Type B pancreatic cell (in vitro differentiated cells): ENCODE measurements at regions not wholly inside any gene's neighbourhood (a gene's known extent, or its start where the extent isn't known, plus 50 kb on each side); places are given as distances from the start of the nearest gene placed in this dataset.

Experiments used
- DNase-seq: peaks from one replicate; pipeline ENCODE4 v3.0.0; 2021; ENCODE audit warnings: mixed read lengths; ENCODE audit not compliant: unreplicated experiment; ENCODE audit errors: extremely low spot score
- H3K27ac Mint-ChIP-seq: 2 replicates; pipeline ENCODE4 v1.8.0; 2021; ENCODE audit warnings: mild to moderate bottlenecking, mixed read lengths
- H3K27me3 Mint-ChIP-seq: 2 replicates; pipeline ENCODE4 v1.8.0; 2021; ENCODE audit warnings: mixed read lengths
- H3K36me3 Mint-ChIP-seq: 2 replicates; pipeline ENCODE4 v1.8.0; 2021; ENCODE audit warnings: mixed read lengths
- H3K4me1 Mint-ChIP-seq: one replicate; pipeline ENCODE4 v1.8.0; 2021; ENCODE audit warnings: mixed read lengths; ENCODE audit not compliant: unreplicated experiment
- H3K4me3 Mint-ChIP-seq: 2 replicates; pipeline ENCODE4 v1.8.0; 2021; ENCODE audit warnings: mild to moderate bottlenecking, mixed read lengths
- H3K9me3 Mint-ChIP-seq: 2 replicates; pipeline ENCODE4 v1.8.0; 2021; ENCODE audit warnings: mixed read lengths
- CTCF ChIP-seq: fragments of 200-600 bp; sonication (generic); conservative IDR thresholded peaks from 2 replicates; pipeline ENCODE4 v1.5.0; 2021; ENCODE audit warnings: antibody characterized with exemption, mild to moderate bottlenecking

GRCh38 chr16:86041215-86041614, 142.3 kb downstream of the IRF8 start:
- no peak overlapping the region for H3K27ac Mint-ChIP-seq
- no peaks in the 10 kb centered on the region for H3K36me3 Mint-ChIP-seq
- peaks cover 41% of the 10 kb centered on the region for H3K27me3 Mint-ChIP-seq
- H3K4me1 Mint-ChIP-seq = peaks cover 7% of the 10 kb centered on the region
- H3K9me3 Mint-ChIP-seq = no peaks in the 10 kb centered on the region
- no peak for TF ChIP-seq CTCF
- no peak overlapping the region for H3K4me3 Mint-ChIP-seq
- no peak for DNase-seq

GRCh38 chr16:86041807-86042206, 142.8 kb downstream of the IRF8 start:
- no peak for TF ChIP-seq CTCF
- no peak for DNase-seq
- no peaks in the 10 kb centered on the region for H3K36me3 Mint-ChIP-seq
- no peak overlapping the region for H3K4me3 Mint-ChIP-seq
- H3K9me3 Mint-ChIP-seq = no peaks in the 10 kb centered on the region
- peaks cover 47% of the 10 kb centered on the region for H3K27me3 Mint-ChIP-seq
- no peak overlapping the region for H3K27ac Mint-ChIP-seq
- H3K4me1 Mint-ChIP-seq = peaks cover 13% of the 10 kb centered on the region

- H3K9me3 Mint-ChIP-seq = no peaks in the 10 kb centered on the region
- DNase-seq = no peak
- no peak overlapping the region for H3K4me3 Mint-ChIP-seq
- peaks cover 19% of the 10 kb centered on the region for H3K4me1 Mint-ChIP-seq
- H3K27me3 Mint-ChIP-seq = peaks cover 53% of the 10 kb centered on the region
- no peaks in the 10 kb centered on the region for H3K36me3 Mint-ChIP-seq
- no peak for TF ChIP-seq CTCF
- no peak overlapping the region for H3K27ac Mint-ChIP-seq
Measured at GRCh38 chr16:86042393-86042792, 143.4 kb downstream of the IRF8 start.

GRCh38 chr16:86042996-86043725, 144.2 kb downstream of the IRF8 start:
- Mint-ChIP-seq H3K9me3 (no peaks in the 10 kb centered on the region), H3K4me3 (no peak overlapping the region), H3K27ac (no peak overlapping the region), H3K36me3 (no peaks in the 10 kb centered on the region), H3K27me3 (peaks cover 59% of the 10 kb centered on the region), H3K4me1 (peaks cover 26% of the 10 kb centered on the region)
- no peak for DNase-seq
- no peak for TF ChIP-seq CTCF

GRCh38 chr16:86044241-86044671, 145.3 kb downstream of the IRF8 start:
- H3K4me1 Mint-ChIP-seq = peaks cover 29% of the 10 kb centered on the region
- no peaks in the 10 kb centered on the region for H3K9me3 Mint-ChIP-seq
- no peaks in the 10 kb centered on the region for H3K36me3 Mint-ChIP-seq
- peak; percentile 75 for TF ChIP-seq CTCF
- no peak for DNase-seq
- H3K27ac Mint-ChIP-seq = no peak overlapping the region
- peaks cover 65% of the 10 kb centered on the region for H3K27me3 Mint-ChIP-seq
- no peak overlapping the region for H3K4me3 Mint-ChIP-seq
